ENCODE measurements at regions not wholly inside any gene's neighbourhood (a gene's known extent, or its start where the extent isn't known, plus 50 kb on each side); places are given as distances from the start of the nearest gene placed in this dataset.
"Not testable (repeated sequence)": the region's sequence is repeated elsewhere in the genome, so short reads cannot be mapped to it uniquely, and the experiment has no call there.

DNA sequence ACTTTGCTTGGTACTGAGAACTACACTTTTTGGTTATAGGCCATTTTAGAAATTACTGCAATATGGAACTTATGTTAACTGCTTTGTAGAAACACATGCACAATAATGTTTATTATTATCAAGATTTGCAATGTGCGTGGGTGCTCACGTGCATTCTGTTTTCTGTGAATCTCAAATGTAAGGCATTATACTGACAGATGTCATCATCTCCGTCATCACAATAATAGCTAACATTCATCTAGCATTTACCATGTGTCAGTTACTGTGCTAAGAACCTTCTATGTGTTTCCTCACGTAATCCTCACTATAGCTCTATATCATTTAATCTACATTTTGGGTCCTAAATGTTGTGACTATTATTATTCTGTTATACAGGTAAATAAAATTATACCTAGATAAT, 1214.8 kb upstream of the ADGRL4 start:
- DNase-seq = no peak

GRCh38 chr1:80218112-80218511, 1211.6 kb upstream of the ADGRL4 start:
- DNase-seq = peak; percentile 53

DNA sequence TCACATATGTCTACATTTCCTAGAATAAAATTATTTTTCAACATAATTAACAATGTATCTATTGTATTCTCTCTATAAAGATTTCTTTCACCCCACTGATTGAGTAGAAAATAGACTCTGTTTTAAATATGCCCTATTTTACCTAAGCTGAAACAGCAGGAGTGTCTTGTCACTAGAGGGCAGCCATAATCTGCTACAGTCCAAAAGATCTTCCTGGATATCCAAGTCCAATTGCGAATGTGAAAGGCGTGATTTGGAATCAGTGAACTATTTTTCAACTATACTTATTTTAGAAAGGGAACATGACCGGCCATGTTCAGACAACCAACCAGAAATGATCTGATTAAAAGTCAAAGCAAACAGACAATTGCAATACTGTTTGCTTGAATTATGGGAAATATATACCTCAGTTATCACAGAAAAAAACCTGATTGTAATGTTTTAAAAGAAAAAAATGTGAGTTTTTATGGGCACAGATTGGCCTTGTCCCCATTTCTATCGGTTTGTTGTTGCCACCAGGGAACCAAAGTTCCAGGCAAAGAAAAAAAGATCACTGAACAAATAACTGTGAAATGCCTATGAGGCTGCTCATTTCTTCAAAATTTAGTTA, 1211.0 kb upstream of the ADGRL4 start:
- peak; percentile 68 for DNase-seq

DNA sequence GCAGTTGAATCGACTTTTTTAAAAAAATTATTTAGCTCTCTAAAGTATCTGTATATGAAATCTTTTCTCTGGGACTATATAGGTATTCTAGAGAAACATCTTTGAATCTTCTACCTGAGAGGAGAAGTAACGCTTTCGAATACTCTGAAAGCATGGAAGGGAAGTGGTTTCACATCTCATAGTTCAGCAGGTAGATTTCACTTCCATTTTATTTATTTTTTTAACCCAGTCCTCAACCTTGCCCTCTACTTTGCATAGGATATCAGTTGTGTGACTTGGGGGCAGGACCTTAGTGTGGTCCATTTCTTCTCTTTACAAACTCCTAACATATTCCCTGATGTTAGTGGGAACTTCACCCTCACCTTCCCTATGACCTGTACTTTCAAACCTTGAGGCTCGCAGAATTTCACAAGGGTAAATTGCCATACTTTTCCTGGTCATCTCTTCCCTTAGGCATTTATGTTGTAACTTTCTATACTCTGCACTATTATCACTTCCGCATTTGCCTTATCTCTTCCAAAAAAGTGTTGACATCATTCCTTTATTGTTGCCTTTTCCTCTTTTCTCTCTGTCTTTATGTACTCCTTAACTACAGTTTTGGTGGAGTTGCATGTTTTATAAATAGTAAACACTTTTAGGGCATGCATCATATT, 1208.5 kb upstream of the ADGRL4 start:
- DNase-seq = no peak

GRCh38 chr1:80212948-80213347, 1206.4 kb upstream of the ADGRL4 start:
- no peak for DNase-seq

- DNase-seq = peak; percentile 63
Measured at GRCh38 chr1:80211691-80212380, 1205.3 kb upstream of the ADGRL4 start.

DNA sequence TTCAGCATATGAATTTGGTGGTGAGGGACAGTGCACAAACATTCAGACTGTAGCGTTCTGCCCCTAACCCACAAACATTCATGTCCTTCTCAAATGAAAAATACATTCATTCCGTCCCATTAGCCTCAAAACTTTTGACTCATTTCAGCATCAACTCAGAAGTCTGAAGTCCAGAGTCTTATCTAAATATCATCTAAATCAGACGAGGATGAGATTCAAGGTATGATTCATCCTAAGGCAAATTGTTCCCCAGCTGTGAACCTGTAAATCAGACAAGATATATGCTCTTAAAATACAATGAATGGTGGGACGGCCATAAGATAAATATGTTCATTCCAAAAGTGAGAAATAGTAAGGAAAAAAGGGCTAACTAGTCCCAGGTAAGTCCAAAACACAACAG, 1195.6 kb upstream of the ADGRL4 start:
- no peak for DNase-seq

DNA sequence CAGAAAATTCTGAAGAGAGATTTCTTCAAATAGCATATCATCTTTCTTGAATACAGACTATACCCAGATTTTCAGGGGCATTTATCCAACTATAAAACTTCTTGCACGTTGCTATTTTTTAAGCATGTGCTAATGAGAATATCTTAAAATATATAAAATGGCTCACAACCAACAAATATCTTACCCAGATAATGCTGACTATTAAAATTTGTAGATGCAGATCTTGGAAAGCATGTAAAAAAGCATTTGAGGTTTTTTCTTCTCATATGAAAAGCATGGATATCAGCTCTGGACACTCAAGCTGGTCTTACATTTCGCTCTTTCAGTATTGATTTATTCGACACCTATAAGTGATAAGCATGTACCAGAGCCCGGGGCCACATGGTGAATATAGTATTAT, 1187.7 kb upstream of the ADGRL4 start:
- DNase-seq = no peak

DNA sequence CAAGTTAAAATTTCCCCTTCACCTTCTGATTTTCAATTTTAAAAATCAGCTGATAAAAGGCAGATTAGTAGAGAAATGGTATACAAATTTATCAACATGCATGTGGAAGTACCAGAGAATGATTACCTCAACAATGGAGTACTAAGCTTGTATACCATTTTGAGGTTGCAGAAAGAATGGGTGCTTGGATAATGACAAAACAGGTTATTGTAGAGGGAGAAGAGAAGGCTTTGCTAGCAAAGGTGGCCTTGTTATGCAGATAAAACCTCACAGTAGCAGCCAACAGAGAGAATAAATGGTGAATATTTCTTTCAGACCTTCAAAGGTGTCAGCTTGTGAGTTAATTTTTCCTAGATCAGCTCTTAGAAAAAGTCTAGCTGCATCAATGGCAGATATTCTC, 1174.9 kb upstream of the ADGRL4 start:
- no peak for DNase-seq

GRCh38 chr1:80171631-80172030, 1165.1 kb upstream of the ADGRL4 start:
- DNase-seq = no peak

- DNase-seq = peak; percentile 16
Measured at GRCh38 chr1:80170811-80171485, 1164.4 kb upstream of the ADGRL4 start.

- no peak for DNase-seq
Measured at GRCh38 chr1:80164150-80164549, 1157.6 kb upstream of the ADGRL4 start.

GRCh38 chr1:80163686-80164085, 1157.2 kb upstream of the ADGRL4 start:
- no peak for DNase-seq

DNA sequence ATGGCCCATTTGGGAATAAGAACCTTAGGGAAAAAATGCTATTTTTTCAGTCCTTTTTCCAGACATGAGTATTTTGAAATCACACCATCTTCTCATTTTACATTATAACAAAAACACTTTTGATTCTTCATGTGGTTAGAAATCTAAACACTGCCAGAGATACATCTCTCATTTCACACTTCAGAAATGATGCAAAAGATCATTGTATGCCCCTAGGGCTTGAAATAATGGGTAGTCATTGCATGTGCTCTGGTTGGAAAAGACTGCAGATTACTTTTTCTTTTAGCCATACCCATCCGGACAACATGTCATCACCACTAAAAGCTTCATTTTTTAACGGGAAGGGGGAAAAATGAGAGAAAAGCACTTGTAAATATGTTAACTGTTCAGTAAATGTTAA, 1152.2 kb upstream of the ADGRL4 start:
- no peak for DNase-seq

DNA sequence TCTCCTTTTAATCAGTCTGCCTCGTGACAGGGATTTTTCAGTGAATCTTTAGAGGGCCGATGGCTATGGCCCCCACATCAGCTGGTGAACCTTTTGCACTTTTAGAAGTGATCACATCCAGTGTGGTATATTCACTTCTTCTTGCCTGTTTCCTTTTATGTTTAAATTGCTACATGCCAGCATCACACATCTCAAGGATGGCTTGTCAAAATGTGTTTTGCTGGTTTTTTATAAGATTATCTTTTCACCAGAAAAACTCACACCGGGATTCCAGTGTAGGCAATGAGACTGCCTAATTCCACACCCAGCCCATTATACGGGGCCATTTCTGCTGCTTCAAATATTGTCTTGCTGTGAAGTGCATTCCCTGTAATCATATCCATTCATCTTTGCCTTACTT, 1151.7 kb upstream of the ADGRL4 start:
- no peak for DNase-seq

- no peak for DNase-seq
Measured at GRCh38 chr1:80155371-80155770, 1148.8 kb upstream of the ADGRL4 start.

GRCh38 chr1:80154176-80154575, 1147.6 kb upstream of the ADGRL4 start:
- peak; percentile 8 for DNase-seq

DNA sequence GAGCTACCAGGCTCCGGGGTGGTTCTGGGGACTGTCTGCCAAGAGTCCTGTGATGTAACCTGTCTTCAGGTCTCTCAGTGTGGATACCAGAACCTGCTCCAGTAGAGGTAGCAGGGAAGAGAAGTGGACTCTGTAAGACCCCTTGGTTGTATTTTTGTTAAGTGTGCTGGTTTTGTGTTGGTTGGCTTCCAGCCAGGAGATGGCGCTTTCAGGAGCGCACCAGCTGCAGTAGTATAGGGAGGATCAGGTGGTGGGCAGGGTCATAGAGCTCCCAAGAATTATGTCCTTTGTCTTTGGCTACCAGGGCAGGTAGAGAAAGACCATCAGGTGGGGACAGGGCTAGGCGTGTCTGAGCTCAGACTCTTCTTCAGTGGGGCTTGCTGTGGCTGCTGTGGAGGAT, 1147.2 kb upstream of the ADGRL4 start:
- DNase-seq = no peak

GRCh38 chr1:80143361-80143760, 1136.8 kb upstream of the ADGRL4 start:
- no peak for DNase-seq

DNA sequence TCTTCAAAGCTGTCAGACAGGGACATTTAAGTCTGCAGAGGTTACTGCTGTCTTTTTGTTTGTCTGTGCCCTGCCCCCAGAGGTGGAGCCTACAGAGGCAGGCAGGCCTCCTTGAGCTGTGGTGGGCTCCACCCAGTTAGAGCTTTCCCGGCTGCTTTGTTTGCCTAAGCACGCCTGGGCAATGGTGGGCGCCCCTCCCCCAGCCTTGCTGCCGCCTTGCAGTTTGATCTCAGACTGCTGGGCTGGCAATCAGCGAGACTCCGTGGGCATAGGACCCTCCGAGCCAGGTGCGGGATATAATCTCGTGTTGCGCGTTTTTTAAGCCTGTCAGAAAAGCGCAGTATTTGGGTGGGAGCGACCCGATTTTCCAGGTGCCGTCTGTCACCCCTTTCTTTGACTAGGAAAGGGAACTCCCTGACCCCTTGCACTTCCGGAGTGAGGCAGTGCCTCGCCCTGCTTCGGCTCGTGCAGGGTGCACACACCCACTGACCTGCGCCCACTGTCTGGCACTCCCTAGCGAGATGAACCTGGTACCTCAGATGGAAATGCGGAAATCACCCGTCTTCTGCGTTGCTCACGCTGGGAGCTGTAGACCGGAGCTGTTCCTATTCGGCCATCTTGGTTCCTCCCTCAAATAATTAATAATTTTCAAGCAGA, 1131.5 kb upstream of the ADGRL4 start:
- DNase-seq = not testable (repeated sequence)

DNA sequence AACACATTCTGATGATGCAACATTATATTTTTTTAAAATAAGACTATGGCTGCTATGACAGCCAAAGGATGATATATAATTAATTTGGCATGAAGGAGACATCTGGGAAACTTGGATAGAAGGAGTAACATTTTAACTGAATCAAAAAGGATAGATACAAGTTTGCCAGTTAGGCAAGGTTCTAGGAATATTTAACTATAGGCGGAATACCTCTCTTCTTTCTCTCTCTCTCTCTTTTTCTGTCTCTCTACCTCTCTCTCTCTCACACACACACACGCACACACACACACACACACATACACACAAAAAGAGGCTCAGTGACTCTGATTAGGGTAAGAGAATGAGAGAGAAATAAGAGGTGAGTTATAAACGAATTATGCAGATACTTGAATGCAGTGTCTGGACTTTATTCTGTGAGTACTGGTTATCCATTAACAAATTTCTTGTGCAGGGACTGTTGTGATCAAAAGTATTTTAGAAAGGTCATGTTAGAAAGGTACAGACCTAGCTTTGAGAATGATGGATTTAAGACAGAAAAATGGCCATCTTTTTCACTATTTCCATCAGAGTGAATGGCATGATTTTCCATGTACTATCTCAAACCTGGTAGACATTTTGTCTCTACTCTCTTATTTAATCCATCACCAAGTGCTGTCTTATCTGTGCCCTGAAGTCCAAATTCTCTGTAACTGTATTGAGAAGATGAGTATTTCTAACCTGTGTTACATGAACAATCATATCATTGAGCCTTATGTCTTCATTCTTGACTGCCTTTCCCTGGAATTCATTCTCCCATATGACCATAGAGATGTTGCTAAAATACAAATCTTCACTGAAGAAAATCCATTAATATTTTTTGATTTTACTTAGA, 1106.9 kb upstream of the ADGRL4 start:
- no peak for DNase-seq

- no peak for DNase-seq
Measured at GRCh38 chr1:80101159-80101558, 1094.6 kb upstream of the ADGRL4 start.

All from fibroblast of skin of right quadriceps (primary cell).